DOHH2 (cell line): ENCODE measurements at regions not wholly inside any gene's neighbourhood (a gene's known extent, or its start where the extent isn't known, plus 50 kb on each side); places are given as distances from the start of the nearest gene placed in this dataset.

Experiments
- EZH2phosphoT487 ChIP-seq: fragments of 200-600 bp; sonication (generic); IDR thresholded peaks from 2 replicates; pipeline ENCODE4 v1.6.1; 2017; ENCODE audit warnings: borderline replicate concordance, mild to moderate bottlenecking, antibody characterized with exemption, low read length, moderate library complexity, mixed read lengths
- TF ChIP-seq, protein P1 (sequence below): fragments of 200-600 bp; sonication (generic); IDR thresholded peaks from one replicate; pipeline ENCODE4 v1.5.1; 2014; ENCODE audit warnings: antibody characterized with exemption, mild to moderate bottlenecking, low read depth, low read length; ENCODE audit not compliant: poor library complexity, severe bottlenecking

DNA sequence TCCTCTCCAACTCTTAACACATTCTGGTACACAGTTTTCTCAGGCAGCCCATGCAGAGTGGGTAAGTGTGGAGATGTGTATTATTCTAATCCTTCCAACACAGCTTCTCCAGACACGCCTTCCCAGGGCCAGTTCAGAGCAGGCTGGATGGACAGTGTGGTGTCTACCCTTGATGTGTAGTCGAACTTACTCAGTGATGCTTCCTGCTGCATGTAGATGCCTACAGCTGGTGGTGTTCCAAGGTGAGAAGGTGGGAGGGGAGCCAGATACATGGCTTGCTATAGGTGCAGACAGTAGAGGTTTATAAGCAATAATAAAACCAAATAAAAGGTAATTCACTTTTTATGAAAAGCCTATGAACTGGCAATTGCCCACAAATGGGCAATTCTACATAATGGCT is 104.0 kb downstream of the QRSL1 start:
- no peak for TF ChIP-seq EZH2phosphoT487
- TF ChIP-seq, protein P1, sequence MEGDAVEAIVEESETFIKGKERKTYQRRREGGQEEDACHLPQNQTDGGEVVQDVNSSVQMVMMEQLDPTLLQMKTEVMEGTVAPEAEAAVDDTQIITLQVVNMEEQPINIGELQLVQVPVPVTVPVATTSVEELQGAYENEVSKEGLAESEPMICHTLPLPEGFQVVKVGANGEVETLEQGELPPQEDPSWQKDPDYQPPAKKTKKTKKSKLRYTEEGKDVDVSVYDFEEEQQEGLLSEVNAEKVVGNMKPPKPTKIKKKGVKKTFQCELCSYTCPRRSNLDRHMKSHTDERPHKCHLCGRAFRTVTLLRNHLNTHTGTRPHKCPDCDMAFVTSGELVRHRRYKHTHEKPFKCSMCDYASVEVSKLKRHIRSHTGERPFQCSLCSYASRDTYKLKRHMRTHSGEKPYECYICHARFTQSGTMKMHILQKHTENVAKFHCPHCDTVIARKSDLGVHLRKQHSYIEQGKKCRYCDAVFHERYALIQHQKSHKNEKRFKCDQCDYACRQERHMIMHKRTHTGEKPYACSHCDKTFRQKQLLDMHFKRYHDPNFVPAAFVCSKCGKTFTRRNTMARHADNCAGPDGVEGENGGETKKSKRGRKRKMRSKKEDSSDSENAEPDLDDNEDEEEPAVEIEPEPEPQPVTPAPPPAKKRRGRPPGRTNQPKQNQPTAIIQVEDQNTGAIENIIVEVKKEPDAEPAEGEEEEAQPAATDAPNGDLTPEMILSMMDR = no peak
